ENCODE measurements at regions not wholly inside any gene's neighbourhood (a gene's known extent, or its start where the extent isn't known, plus 50 kb on each side); places are given as distances from the start of the nearest gene placed in this dataset.
A peak's percentile ranks its signal among the peaks of the same experiment; 100 is the strongest.
"Not testable (repeated sequence)": the region's sequence is repeated elsewhere in the genome, so short reads cannot be mapped to it uniquely, and the experiment has no call there.

- no CpG with 5 or more reads among the region's 1 CpG for WGBS (ENCODE audit: insufficient coverage)
- Histone ChIP-seq H3K27me3 (ENCODE audit: control insufficient read depth, insufficient read depth, low read length) (no peaks in the 10 kb centered on the region), H3K4me3 (ENCODE audit: low read length) (no peak overlapping the region), H3K9me3 (replicated peaks; ENCODE audit: control insufficient read depth, low read depth, low read length) (no peaks in the 10 kb centered on the region), H3K36me3 (ENCODE audit: control insufficient read depth, insufficient read depth, low read length) (no peaks in the 10 kb centered on the region), H3K27ac (ENCODE audit: low read length) (no peak overlapping the region), H3K4me1 (ENCODE audit: control insufficient read depth, insufficient read depth, low read length) (no peaks in the 10 kb centered on the region)
- no peak for DNase-seq
Measured at GRCh38 chr9:101877439-101877838, 139.0 kb upstream of the GRIN3A start.

GRCh38 chr9:101861472-101861871, 123.0 kb upstream of the GRIN3A start:
- Histone ChIP-seq H3K4me3 (ENCODE audit: low read length) (no peak overlapping the region), H3K27me3 (ENCODE audit: control insufficient read depth, insufficient read depth, low read length) (no peaks in the 10 kb centered on the region), H3K27ac (ENCODE audit: low read length) (no peak overlapping the region), H3K4me1 (ENCODE audit: control insufficient read depth, insufficient read depth, low read length) (no peaks in the 10 kb centered on the region), H3K9me3 (replicated peaks; ENCODE audit: control insufficient read depth, low read depth, low read length) (no peaks in the 10 kb centered on the region), H3K36me3 (ENCODE audit: control insufficient read depth, insufficient read depth, low read length) (no peaks in the 10 kb centered on the region)
- no peak for DNase-seq
- WGBS (ENCODE audit: insufficient coverage), result no CpG with 5 or more reads among the region's 2 CpGs

GRCh38 chr9:101860920-101861319, 122.5 kb upstream of the GRIN3A start:
- no CpG with 5 or more reads among the region's 1 CpG for WGBS (ENCODE audit: insufficient coverage)
- Histone ChIP-seq H3K4me1 (ENCODE audit: control insufficient read depth, insufficient read depth, low read length) (no peaks in the 10 kb centered on the region), H3K27ac (ENCODE audit: low read length) (no peak overlapping the region), H3K36me3 (ENCODE audit: control insufficient read depth, insufficient read depth, low read length) (no peaks in the 10 kb centered on the region), H3K27me3 (ENCODE audit: control insufficient read depth, insufficient read depth, low read length) (no peaks in the 10 kb centered on the region), H3K9me3 (replicated peaks; ENCODE audit: control insufficient read depth, low read depth, low read length) (no peaks in the 10 kb centered on the region), H3K4me3 (ENCODE audit: low read length) (no peak overlapping the region)
- no peak for DNase-seq

GRCh38 chr9:101859620-101860019, 121.2 kb upstream of the GRIN3A start:
- no peaks in the 10 kb centered on the region for H3K4me1 ChIP-seq (ENCODE audit: control insufficient read depth, insufficient read depth, low read length)
- H3K36me3 ChIP-seq (ENCODE audit: control insufficient read depth, insufficient read depth, low read length), result no peaks in the 10 kb centered on the region
- no peaks in the 10 kb centered on the region for H3K9me3 ChIP-seq (replicated peaks; ENCODE audit: control insufficient read depth, low read depth, low read length)
- no peaks in the 10 kb centered on the region for H3K27me3 ChIP-seq (ENCODE audit: control insufficient read depth, insufficient read depth, low read length)
- no peak for DNase-seq
- no CpG with 5 or more reads among the region's 3 CpGs for WGBS (ENCODE audit: insufficient coverage)
- no peak overlapping the region for H3K4me3 ChIP-seq (ENCODE audit: low read length)
- H3K27ac ChIP-seq (ENCODE audit: low read length), result no peak overlapping the region

GRCh38 chr9:101858026-101858425, 119.6 kb upstream of the GRIN3A start:
- no peaks in the 10 kb centered on the region for H3K27me3 ChIP-seq (ENCODE audit: control insufficient read depth, insufficient read depth, low read length)
- no peak overlapping the region for H3K4me3 ChIP-seq (ENCODE audit: low read length)
- no peak overlapping the region for H3K27ac ChIP-seq (ENCODE audit: low read length)
- WGBS (ENCODE audit: insufficient coverage), result 83% methylated on average over 2 of the region's 5 CpGs
- H3K36me3 ChIP-seq (ENCODE audit: control insufficient read depth, insufficient read depth, low read length), result no peaks in the 10 kb centered on the region
- no peaks in the 10 kb centered on the region for H3K4me1 ChIP-seq (ENCODE audit: control insufficient read depth, insufficient read depth, low read length)
- no peaks in the 10 kb centered on the region for H3K9me3 ChIP-seq (replicated peaks; ENCODE audit: control insufficient read depth, low read depth, low read length)
- no peak for DNase-seq

- Histone ChIP-seq H3K4me3 (ENCODE audit: low read length) (no peak overlapping the region), H3K27me3 (ENCODE audit: control insufficient read depth, insufficient read depth, low read length) (no peaks in the 10 kb centered on the region), H3K27ac (ENCODE audit: low read length) (no peak overlapping the region), H3K4me1 (ENCODE audit: control insufficient read depth, insufficient read depth, low read length) (no peaks in the 10 kb centered on the region), H3K36me3 (ENCODE audit: control insufficient read depth, insufficient read depth, low read length) (no peaks in the 10 kb centered on the region), H3K9me3 (replicated peaks; ENCODE audit: control insufficient read depth, low read depth, low read length) (no peaks in the 10 kb centered on the region)
- 38% methylated on average over 1 of the region's 1 CpG for WGBS (ENCODE audit: insufficient coverage)
- no peak for DNase-seq
Measured at GRCh38 chr9:101849102-101849707, 110.8 kb upstream of the GRIN3A start.

- H3K27ac ChIP-seq (ENCODE audit: low read length), result no peak overlapping the region
- no peaks in the 10 kb centered on the region for H3K27me3 ChIP-seq (ENCODE audit: control insufficient read depth, insufficient read depth, low read length)
- peak; percentile 77 for DNase-seq
- H3K4me3 ChIP-seq (ENCODE audit: low read length), result no peak overlapping the region
- no peaks in the 10 kb centered on the region for H3K4me1 ChIP-seq (ENCODE audit: control insufficient read depth, insufficient read depth, low read length)
- no peaks in the 10 kb centered on the region for H3K36me3 ChIP-seq (ENCODE audit: control insufficient read depth, insufficient read depth, low read length)
- WGBS (ENCODE audit: insufficient coverage), result 26% methylated on average over 6 of the region's 6 CpGs
- H3K9me3 ChIP-seq (replicated peaks; ENCODE audit: control insufficient read depth, low read depth, low read length), result no peaks in the 10 kb centered on the region
Measured at GRCh38 chr9:101848485-101848919, 110.1 kb upstream of the GRIN3A start.

GRCh38 chr9:101846161-101846560, 107.7 kb upstream of the GRIN3A start:
- 100% methylated on average over 1 of the region's 4 CpGs for WGBS (ENCODE audit: insufficient coverage)
- Histone ChIP-seq H3K27me3 (ENCODE audit: control insufficient read depth, insufficient read depth, low read length) (no peaks in the 10 kb centered on the region), H3K36me3 (ENCODE audit: control insufficient read depth, insufficient read depth, low read length) (no peaks in the 10 kb centered on the region), H3K4me1 (ENCODE audit: control insufficient read depth, insufficient read depth, low read length) (no peaks in the 10 kb centered on the region), H3K4me3 (ENCODE audit: low read length) (no peak overlapping the region), H3K27ac (ENCODE audit: low read length) (no peak overlapping the region), H3K9me3 (replicated peaks; ENCODE audit: control insufficient read depth, low read depth, low read length) (no peaks in the 10 kb centered on the region)
- DNase-seq, result no peak

- H3K36me3 ChIP-seq (ENCODE audit: control insufficient read depth, insufficient read depth, low read length), result no peaks in the 10 kb centered on the region
- no peak for DNase-seq
- no peaks in the 10 kb centered on the region for H3K9me3 ChIP-seq (replicated peaks; ENCODE audit: control insufficient read depth, low read depth, low read length)
- H3K27me3 ChIP-seq (ENCODE audit: control insufficient read depth, insufficient read depth, low read length), result no peaks in the 10 kb centered on the region
- no peaks in the 10 kb centered on the region for H3K4me1 ChIP-seq (ENCODE audit: control insufficient read depth, insufficient read depth, low read length)
- H3K4me3 ChIP-seq (ENCODE audit: low read length), result no peak overlapping the region
- H3K27ac ChIP-seq (ENCODE audit: low read length), result no peak overlapping the region
Measured at GRCh38 chr9:101840694-101841188, 102.3 kb upstream of the GRIN3A start.

- not testable (repeated sequence) for DNase-seq; H3K27me3 ChIP-seq (ENCODE audit: control insufficient read depth, insufficient read depth, low read length); H3K27ac ChIP-seq (ENCODE audit: low read length); H3K9me3 ChIP-seq (replicated peaks; ENCODE audit: control insufficient read depth, low read depth, low read length); H3K4me1 ChIP-seq (ENCODE audit: control insufficient read depth, insufficient read depth, low read length); H3K4me3 ChIP-seq (ENCODE audit: low read length); H3K36me3 ChIP-seq (ENCODE audit: control insufficient read depth, insufficient read depth, low read length)
- no CpG with 5 or more reads among the region's 4 CpGs for WGBS (ENCODE audit: insufficient coverage)
Measured at GRCh38 chr9:101838988-101839387, 100.5 kb upstream of the GRIN3A start.

- DNase-seq, result no peak
- Histone ChIP-seq H3K27ac (ENCODE audit: low read length) (no peak overlapping the region), H3K27me3 (ENCODE audit: control insufficient read depth, insufficient read depth, low read length) (no peaks in the 10 kb centered on the region), H3K9me3 (replicated peaks; ENCODE audit: control insufficient read depth, low read depth, low read length) (no peaks in the 10 kb centered on the region), H3K4me1 (ENCODE audit: control insufficient read depth, insufficient read depth, low read length) (no peaks in the 10 kb centered on the region), H3K4me3 (ENCODE audit: low read length) (no peak overlapping the region), H3K36me3 (ENCODE audit: control insufficient read depth, insufficient read depth, low read length) (no peaks in the 10 kb centered on the region)
- WGBS (ENCODE audit: insufficient coverage), result no CpG with 5 or more reads among the region's 2 CpGs
Measured at GRCh38 chr9:101836021-101836420, 97.6 kb upstream of the GRIN3A start.
